ENCODE measurements at regions not wholly inside any gene's neighbourhood (a gene's known extent, or its start where the extent isn't known, plus 50 kb on each side); places are given as distances from the start of the nearest gene placed in this dataset.
"Not testable (repeated sequence)": the region's sequence is repeated elsewhere in the genome, so short reads cannot be mapped to it uniquely, and the experiment has no call there.

DNA sequence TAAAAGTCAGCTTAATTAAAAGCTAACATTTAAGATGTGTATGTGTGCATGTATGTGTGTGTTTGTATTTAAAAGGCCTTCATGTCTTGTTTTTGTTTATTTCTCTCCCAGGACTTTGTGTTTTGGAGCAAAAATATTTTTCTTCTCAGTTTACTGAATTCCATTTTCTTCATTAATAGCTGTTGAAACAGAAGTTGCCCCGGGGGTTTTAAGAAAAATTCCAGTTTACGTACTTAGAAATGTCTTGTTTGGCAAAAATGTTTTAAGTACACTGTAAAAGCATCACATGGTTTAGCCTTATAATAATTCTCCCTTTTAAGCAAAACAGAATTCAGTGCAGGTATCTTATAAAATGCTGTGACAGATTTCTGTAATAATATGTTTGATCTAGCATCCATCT lies 1233.0 kb upstream of the NRXN1 start:
- DNase-seq (no peak), ATAC-seq (no peak)
- no peaks in the 10 kb centered on the region for H3K36me3 Mint-ChIP-seq (ENCODE audit: low read depth)
- H3K27me3 Mint-ChIP-seq: no peaks in the 10 kb centered on the region
- H3K27ac Mint-ChIP-seq: no peak overlapping the region
- CTCF ChIA-PET: no interaction called here
- intact Hi-C loops (cut with micrococcal nuclease): no loop called here
- TF ChIP-seq, protein P1, sequence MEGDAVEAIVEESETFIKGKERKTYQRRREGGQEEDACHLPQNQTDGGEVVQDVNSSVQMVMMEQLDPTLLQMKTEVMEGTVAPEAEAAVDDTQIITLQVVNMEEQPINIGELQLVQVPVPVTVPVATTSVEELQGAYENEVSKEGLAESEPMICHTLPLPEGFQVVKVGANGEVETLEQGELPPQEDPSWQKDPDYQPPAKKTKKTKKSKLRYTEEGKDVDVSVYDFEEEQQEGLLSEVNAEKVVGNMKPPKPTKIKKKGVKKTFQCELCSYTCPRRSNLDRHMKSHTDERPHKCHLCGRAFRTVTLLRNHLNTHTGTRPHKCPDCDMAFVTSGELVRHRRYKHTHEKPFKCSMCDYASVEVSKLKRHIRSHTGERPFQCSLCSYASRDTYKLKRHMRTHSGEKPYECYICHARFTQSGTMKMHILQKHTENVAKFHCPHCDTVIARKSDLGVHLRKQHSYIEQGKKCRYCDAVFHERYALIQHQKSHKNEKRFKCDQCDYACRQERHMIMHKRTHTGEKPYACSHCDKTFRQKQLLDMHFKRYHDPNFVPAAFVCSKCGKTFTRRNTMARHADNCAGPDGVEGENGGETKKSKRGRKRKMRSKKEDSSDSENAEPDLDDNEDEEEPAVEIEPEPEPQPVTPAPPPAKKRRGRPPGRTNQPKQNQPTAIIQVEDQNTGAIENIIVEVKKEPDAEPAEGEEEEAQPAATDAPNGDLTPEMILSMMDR (IDR thresholded peaks at IDR 0.05): no peak
- H3K4me3 Mint-ChIP-seq: no peak overlapping the region
- peaks cover 17% of the 10 kb centered on the region for H3K9me3 Mint-ChIP-seq
- no peaks in the 10 kb centered on the region for H3K4me1 Mint-ChIP-seq (ENCODE audit: low read depth)
- POLR2A ChIA-PET: no interaction called here

- intact Hi-C loops (cut with micrococcal nuclease): no loop called here
- CTCF ChIA-PET: no interaction called here
- Mint-ChIP-seq H3K27ac (no peak overlapping the region), H3K9me3 (peaks cover 16% of the 10 kb centered on the region), H3K4me3 (no peak overlapping the region), H3K36me3 (ENCODE audit: low read depth) (no peaks in the 10 kb centered on the region), H3K4me1 (ENCODE audit: low read depth) (no peaks in the 10 kb centered on the region), H3K27me3 (no peaks in the 10 kb centered on the region)
- DNase-seq: no peak
- POLR2A ChIA-PET: no interaction called here
- no peak for ATAC-seq
- TF ChIP-seq, protein P1 (IDR thresholded peaks at IDR 0.05): no peak
Observed at GRCh38 chr2:52264488-52264887, 1232.6 kb upstream of the NRXN1 start.

DNA sequence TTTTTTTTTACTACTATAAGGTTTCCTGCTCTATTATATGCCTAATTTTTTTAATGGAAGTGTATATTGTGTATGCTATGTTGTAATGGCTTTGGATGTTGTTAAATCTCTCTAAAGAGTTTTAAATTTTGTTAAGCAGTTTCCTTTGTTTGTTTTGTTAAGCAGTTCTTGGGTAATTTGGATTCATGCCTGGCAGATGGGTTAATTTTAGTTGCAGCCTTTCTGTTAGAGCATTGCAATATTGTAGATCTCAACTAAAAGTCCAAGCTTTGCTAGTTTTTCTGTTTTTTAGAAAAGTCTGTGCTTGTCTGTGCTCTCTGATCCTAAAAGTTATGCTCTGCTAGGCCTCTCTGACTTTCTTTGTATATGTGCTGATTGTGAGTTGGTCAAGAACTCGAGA lies 1229.0 kb upstream of the NRXN1 start:
- intact Hi-C loops (cut with micrococcal nuclease): no loop called here
- H3K4me3 Mint-ChIP-seq: no peak overlapping the region
- no peaks in the 10 kb centered on the region for H3K27me3 Mint-ChIP-seq
- TF ChIP-seq, protein P1 (IDR thresholded peaks at IDR 0.05): no peak
- no peak overlapping the region for H3K27ac Mint-ChIP-seq
- no peak for ATAC-seq
- no peaks in the 10 kb centered on the region for H3K36me3 Mint-ChIP-seq (ENCODE audit: low read depth)
- no peak for DNase-seq
- ChIA-PET CTCF (no interaction called here), POLR2A (no interaction called here)
- no peaks in the 10 kb centered on the region for H3K4me1 Mint-ChIP-seq (ENCODE audit: low read depth)
- peaks cover 13% of the 10 kb centered on the region for H3K9me3 Mint-ChIP-seq

- H3K36me3 Mint-ChIP-seq (ENCODE audit: low read depth); DNase-seq; intact Hi-C loops (cut with micrococcal nuclease); H3K4me1 Mint-ChIP-seq (ENCODE audit: low read depth); H3K27me3 Mint-ChIP-seq; CTCF ChIA-PET; H3K9me3 Mint-ChIP-seq; H3K4me3 Mint-ChIP-seq; POLR2A ChIA-PET; ATAC-seq; H3K27ac Mint-ChIP-seq: not testable (repeated sequence)
Observed at GRCh38 chr2:52258967-52259366, 1227.0 kb upstream of the NRXN1 start.

DNA sequence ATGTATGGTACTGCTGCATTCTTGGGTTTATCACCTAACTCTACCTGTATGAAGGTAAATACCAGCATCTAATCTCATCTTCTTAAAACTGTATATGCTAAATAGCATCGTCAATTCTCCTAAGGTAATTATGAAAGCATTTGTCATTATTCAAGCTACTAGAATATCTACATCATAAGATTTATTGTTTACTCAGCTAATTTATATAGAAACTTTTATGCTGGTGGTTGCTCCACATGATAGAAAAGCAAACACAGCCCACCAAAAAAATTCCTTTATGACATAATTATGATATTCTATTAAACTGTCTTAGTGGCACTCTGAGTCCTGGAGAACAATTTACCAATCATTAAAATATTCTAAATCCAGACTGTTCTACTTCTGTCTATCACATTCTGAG lies 1226.1 kb upstream of the NRXN1 start:
- H3K27me3 Mint-ChIP-seq: no peaks in the 10 kb centered on the region
- peaks cover 5% of the 10 kb centered on the region for H3K9me3 Mint-ChIP-seq
- DNase-seq (no peak), ATAC-seq (no peak)
- intact Hi-C loops (cut with micrococcal nuclease): no loop called here
- H3K4me1 Mint-ChIP-seq (ENCODE audit: low read depth): no peaks in the 10 kb centered on the region
- H3K36me3 Mint-ChIP-seq (ENCODE audit: low read depth): no peaks in the 10 kb centered on the region
- no peak overlapping the region for H3K27ac Mint-ChIP-seq
- TF ChIP-seq, protein P1 (IDR thresholded peaks at IDR 0.05): no peak
- ChIA-PET CTCF (no interaction called here), POLR2A (no interaction called here)
- H3K4me3 Mint-ChIP-seq: no peak overlapping the region

DNA sequence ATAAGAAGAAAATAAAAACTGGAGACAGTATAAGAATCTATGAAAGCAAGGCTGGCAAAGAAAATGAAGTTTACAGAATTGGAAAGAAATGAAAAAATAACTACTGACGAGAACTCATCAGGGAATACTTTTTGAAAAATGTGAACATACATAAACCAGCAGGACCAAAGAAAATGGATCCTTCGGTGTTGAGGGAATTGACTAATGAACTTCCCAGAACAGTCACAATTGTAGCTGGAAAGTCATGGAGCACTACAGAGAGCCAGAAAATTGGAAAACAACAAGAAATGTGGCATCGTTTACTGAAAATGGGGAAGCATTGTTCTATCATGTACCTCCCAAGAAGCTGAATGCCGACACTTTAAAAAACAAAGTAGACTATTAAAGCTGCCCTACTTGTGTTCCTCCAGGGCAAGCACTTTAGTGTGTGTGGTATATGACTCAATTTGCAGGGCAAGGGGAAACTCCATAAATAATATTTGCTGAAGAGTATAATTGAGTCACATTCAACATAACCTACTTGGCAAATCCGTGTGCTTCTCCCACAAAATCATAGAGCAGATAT lies 1221.6 kb upstream of the NRXN1 start:
- intact Hi-C loops (cut with micrococcal nuclease): no loop called here
- no peak for DNase-seq
- TF ChIP-seq, protein P1 (IDR thresholded peaks at IDR 0.05): no peak
- no peak for ATAC-seq
- ChIA-PET POLR2A (no interaction called here), CTCF (no interaction called here)
- Mint-ChIP-seq H3K27me3 (no peaks in the 10 kb centered on the region), H3K4me3 (no peak overlapping the region), H3K4me1 (ENCODE audit: low read depth) (no peaks in the 10 kb centered on the region), H3K9me3 (peaks cover 6% of the 10 kb centered on the region), H3K27ac (no peak overlapping the region), H3K36me3 (ENCODE audit: low read depth) (no peaks in the 10 kb centered on the region)
